Prostate gland (tissue), 2 donors: ENCODE measurements at regions not wholly inside any gene's neighbourhood (a gene's known extent, or its start where the extent isn't known, plus 50 kb on each side); places are given as distances from the start of the nearest gene placed in this dataset.

Source experiments
- DNase-seq: peaks from one replicate; pipeline ENCODE4 v3.0.0-alpha.2; 2019; ENCODE audit warnings: low spot score
- H3K27ac ChIP-seq, 2 donors: fragments of 200-600 bp; sonication (generic); 2 replicates each; pipeline ENCODE4 v1.5.1; 2017 to 2019
- H3K27me3 ChIP-seq: fragments of 200-600 bp; sonication (generic); replicated peaks from 2 replicates; pipeline ENCODE4 v1.5.1; 2019; ENCODE audit not compliant: insufficient read depth
- H3K36me3 ChIP-seq, 2 donors: fragments of 200-600 bp; sonication (generic); 1 replicate in 1 of 2; 2 replicates in 1 of 2; pipeline versions ENCODE4 v1.5.1 to v1.8.1; 2017 to 2019
- H3K4me1 ChIP-seq: fragments of 200-600 bp; sonication (generic); replicated peaks from 2 replicates; pipeline ENCODE4 v1.5.1; 2019
- H3K4me3 ChIP-seq, 2 donors: fragments of 200-600 bp; sonication (generic); 2 replicates each; pipeline ENCODE4 v1.5.1; 2017 to 2019
- H3K9me3 ChIP-seq: fragments of 200-600 bp; sonication (generic); 2 replicates; pipeline ENCODE4 v1.5.1; 2017
- CTCF ChIP-seq, 4 experiments: fragments of 200-600 bp in 2 of 4; fragments of 450-650 bp in 2 of 4; sonication (generic) in 2 of 4; IDR thresholded peaks; 1 replicate in 3 of 4; 2 replicates in 1 of 4; pipeline ENCODE4 v1.5.1; 2016 to 2019; ENCODE audit warnings: antibody characterized with exemption in 4 of 4, mild to moderate bottlenecking in 2 of 4, moderate library complexity in 2 of 4
- POLR2A ChIP-seq: fragments of 450-650 bp; IDR thresholded peaks from one replicate; pipeline ENCODE4 v1.6.1; 2016; ENCODE audit warnings: antibody characterized with exemption, mild to moderate bottlenecking
- POLR2AphosphoS5 ChIP-seq: sonication (generic); formaldehyde crosslinking; IDR thresholded peaks from one replicate; pipeline ENCODE4 v1.6.1; 2017; ENCODE audit warnings: antibody characterized with exemption
- WGBS: methylation state at CpG from one replicate; pipeline ENCODE4 v1.1.5; 2018; 5-methylcytosine and 5-hydroxymethylcytosine counted together
- intact Hi-C: fragments of 100-400 bp; cut with DNase I; formaldehyde crosslinking; loops from one replicate; pipeline ENCODE4 v1.14.2; 2022

GRCh38 chr4:173943547-173943946, 339.9 kb downstream of the FBXO8 start:
- Histone ChIP-seq H3K4me1 (no peaks in the 10 kb centered on the region), H3K36me3 (no peaks in the 10 kb centered on the region), H3K27ac (no peak overlapping the region), H3K4me3 (no peak overlapping the region), H3K27me3 (no peaks in the 10 kb centered on the region), H3K9me3 (no peaks in the 10 kb centered on the region)
- 58% methylated on average over 1 of the region's 1 CpG for WGBS
- TF ChIP-seq CTCF (IDR thresholded peaks at IDR 0.05), result no peak
- TF ChIP-seq POLR2A, result no peak
- TF ChIP-seq POLR2AphosphoS5, result no peak
- intact Hi-C loops, result no loop called here
- no peak for DNase-seq

- intact Hi-C loops, result no loop called here
- Histone ChIP-seq H3K9me3 (no peaks in the 10 kb centered on the region), H3K27me3 (no peaks in the 10 kb centered on the region), H3K36me3 (no peaks in the 10 kb centered on the region), H3K4me1 (no peaks in the 10 kb centered on the region), H3K27ac (no peak overlapping the region), H3K4me3 (no peak overlapping the region)
- no peak for DNase-seq
- 43% methylated on average over 5 of the region's 5 CpGs for WGBS
- no peak for TF ChIP-seq POLR2A
- no peak for TF ChIP-seq POLR2AphosphoS5
- no peak for TF ChIP-seq CTCF (IDR thresholded peaks at IDR 0.05)
Measured at GRCh38 chr4:173940146-173940545, 343.3 kb downstream of the FBXO8 start.

GRCh38 chr4:173937631-173938270, 345.7 kb downstream of the FBXO8 start:
- Histone ChIP-seq H3K27ac (no peak overlapping the region), H3K27me3 (no peaks in the 10 kb centered on the region), H3K9me3 (no peaks in the 10 kb centered on the region), H3K36me3 (no peaks in the 10 kb centered on the region), H3K4me3 (no peak overlapping the region), H3K4me1 (no peaks in the 10 kb centered on the region)
- intact Hi-C loops, result no loop called here
- WGBS, result 38% methylated on average over 2 of the region's 2 CpGs
- DNase-seq, result no peak
- TF ChIP-seq CTCF (IDR thresholded peaks at IDR 0.05) (no peak), POLR2A (no peak), POLR2AphosphoS5 (no peak)

GRCh38 chr4:173936861-173937260, 346.6 kb downstream of the FBXO8 start:
- intact Hi-C loops, result no loop called here
- Histone ChIP-seq H3K27ac (no peak overlapping the region), H3K27me3 (no peaks in the 10 kb centered on the region), H3K9me3 (no peaks in the 10 kb centered on the region), H3K4me1 (no peaks in the 10 kb centered on the region), H3K4me3 (no peak overlapping the region), H3K36me3 (no peaks in the 10 kb centered on the region)
- WGBS, result 56% methylated on average over 1 of the region's 1 CpG
- DNase-seq, result no peak
- TF ChIP-seq POLR2AphosphoS5 (no peak), POLR2A (no peak), CTCF (IDR thresholded peaks at IDR 0.05) (no peak)

GRCh38 chr4:173935622-173936405, 347.7 kb downstream of the FBXO8 start:
- no peak for TF ChIP-seq POLR2AphosphoS5
- no peak for TF ChIP-seq CTCF (IDR thresholded peaks at IDR 0.05)
- TF ChIP-seq POLR2A, result no peak
- DNase-seq, result no peak
- H3K9me3 ChIP-seq, result no peaks in the 10 kb centered on the region
- H3K27ac ChIP-seq, result no peak overlapping the region
- H3K4me3 ChIP-seq, result no peak overlapping the region
- 36% methylated on average over 5 of the region's 5 CpGs for WGBS
- intact Hi-C loops, result no loop called here
- H3K27me3 ChIP-seq, result no peaks in the 10 kb centered on the region
- H3K36me3 ChIP-seq, result no peaks in the 10 kb centered on the region
- H3K4me1 ChIP-seq, result no peaks in the 10 kb centered on the region
